ENCODE measurements at regions not wholly inside any gene's neighbourhood (a gene's known extent, or its start where the extent isn't known, plus 50 kb on each side); places are given as distances from the start of the nearest gene placed in this dataset.

DNA sequence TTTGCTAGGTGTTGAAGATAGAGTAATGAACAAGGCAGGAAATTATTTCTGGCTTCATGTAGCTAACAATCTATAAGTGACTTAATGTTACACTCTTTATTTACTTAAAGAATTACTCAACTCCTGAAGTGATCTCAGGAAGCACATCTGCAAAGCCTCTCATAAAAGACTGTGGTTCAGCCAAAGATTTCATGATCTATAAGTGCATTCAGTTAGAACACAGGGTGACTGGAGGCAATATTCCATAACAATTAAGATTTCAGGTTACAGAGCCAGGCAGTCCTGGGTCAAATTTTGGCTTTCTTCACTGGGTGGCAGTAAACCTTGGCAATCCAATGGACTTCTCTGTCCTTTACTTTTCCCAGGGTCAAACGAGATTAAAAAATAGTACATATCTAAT, 204.0 kb downstream of the TPBG start:
- WGBS, 4 donors: 32 to 51% (median 38%) methylated on average over 1 of the region's 1 CpG
- Histone ChIP-seq H3K4me1 (replicated peaks in 1 of 2) (no peaks in the 10 kb centered on the region), H3K4me3 (no peak overlapping the region), H3K27me3 (no peaks in the 10 kb centered on the region), H3K27ac (no peak overlapping the region), H3K9me3 (replicated peaks in 1 of 3) (no peaks in the 10 kb centered on the region), H3K36me3 (replicated peaks in 1 of 2) (no peaks in the 10 kb centered on the region)
- no peak for TF ChIP-seq CTCF (IDR thresholded peaks at IDR 0.05)
- no peak for TF ChIP-seq POLR2A (IDR thresholded peaks at IDR 0.05)
- intact Hi-C loops (cut with DNase I): no loop called here
- DNase-seq: no peak

GRCh38 chr6:82568290-82568993, 204.8 kb downstream of the TPBG start:
- no peak overlapping the region for H3K4me3 ChIP-seq
- 60 to 73% (median 69%) methylated on average over 5 to 6 of the region's 6 CpGs for WGBS, 4 donors
- no peaks in the 10 kb centered on the region for H3K9me3 ChIP-seq (replicated peaks in 1 of 3)
- H3K27ac ChIP-seq: no peak overlapping the region
- intact Hi-C loops (cut with DNase I): no loop called here
- H3K36me3 ChIP-seq (replicated peaks in 1 of 2): no peaks in the 10 kb centered on the region
- no peaks in the 10 kb centered on the region for H3K4me1 ChIP-seq (replicated peaks in 1 of 2)
- no peak for DNase-seq
- H3K27me3 ChIP-seq: no peaks in the 10 kb centered on the region
- TF ChIP-seq CTCF (IDR thresholded peaks at IDR 0.05) (no peak), POLR2A (IDR thresholded peaks at IDR 0.05) (no peak)

DNA sequence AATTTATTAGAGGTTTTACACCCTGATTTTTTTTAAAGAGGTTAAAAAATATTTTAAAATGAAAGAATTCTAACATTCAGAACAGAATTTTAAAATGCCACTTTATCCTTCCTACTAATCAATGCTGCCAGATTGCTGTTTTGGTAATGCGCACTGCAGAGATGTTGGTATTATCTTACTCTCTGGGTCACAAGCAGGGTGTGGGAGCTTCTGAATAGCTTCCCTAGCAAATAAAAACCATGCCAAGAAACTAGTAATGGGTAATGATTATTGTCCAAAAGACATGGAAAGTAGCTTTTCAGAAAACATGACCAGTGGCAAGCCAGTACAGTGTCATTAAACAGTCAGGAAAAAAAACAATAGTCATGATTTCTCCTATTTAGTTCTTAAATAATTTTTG, 205.4 kb downstream of the TPBG start:
- no peak for DNase-seq
- intact Hi-C loops (cut with DNase I): no loop called here
- H3K9me3 ChIP-seq (replicated peaks in 1 of 3): no peaks in the 10 kb centered on the region
- H3K4me3 ChIP-seq: no peak overlapping the region
- no peaks in the 10 kb centered on the region for H3K4me1 ChIP-seq (replicated peaks in 1 of 2)
- 78 to 89% (median 84%) methylated on average over 1 of the region's 1 CpG for WGBS, 4 donors
- no peak overlapping the region for H3K27ac ChIP-seq
- H3K36me3 ChIP-seq (replicated peaks in 1 of 2): no peaks in the 10 kb centered on the region
- no peaks in the 10 kb centered on the region for H3K27me3 ChIP-seq
- TF ChIP-seq POLR2A (IDR thresholded peaks at IDR 0.05) (no peak), CTCF (IDR thresholded peaks at IDR 0.05) (no peak)

DNA sequence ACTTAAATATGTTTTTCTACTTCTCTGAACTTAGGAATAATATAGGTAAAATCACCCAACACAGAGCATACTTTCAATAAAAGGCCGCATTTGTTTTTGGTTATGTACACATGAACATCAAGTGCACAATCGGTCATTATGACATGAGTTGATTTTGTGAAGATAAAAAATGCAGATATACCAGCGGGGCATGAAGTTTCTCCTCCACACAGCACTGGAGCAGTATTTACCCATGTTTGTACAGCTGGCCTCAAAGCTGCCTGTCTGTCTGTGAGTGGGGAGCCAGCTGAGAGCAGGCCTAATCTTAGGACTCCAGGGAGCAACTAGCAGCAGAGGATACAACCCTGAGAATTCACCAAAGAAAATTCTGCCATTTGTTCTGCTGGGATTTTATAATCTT, 206.5 kb downstream of the TPBG start:
- WGBS, 4 donors: 52 to 63% (median 56%) methylated on average over 3 of the region's 3 CpGs
- Histone ChIP-seq H3K4me3 (no peak overlapping the region), H3K4me1 (replicated peaks in 1 of 2) (no peaks in the 10 kb centered on the region), H3K27ac (no peak overlapping the region), H3K9me3 (replicated peaks in 1 of 3) (no peaks in the 10 kb centered on the region), H3K36me3 (replicated peaks in 1 of 2) (no peaks in the 10 kb centered on the region), H3K27me3 (no peaks in the 10 kb centered on the region)
- intact Hi-C loops (cut with DNase I): no loop called here
- TF ChIP-seq POLR2A (IDR thresholded peaks at IDR 0.05) (no peak), CTCF (IDR thresholded peaks at IDR 0.05) (no peak)
- DNase-seq: no peak
